Posterior cingulate gyrus (tissue), 11 donors: ENCODE measurements at regions not wholly inside any gene's neighbourhood (a gene's known extent, or its start where the extent isn't known, plus 50 kb on each side); places are given as distances from the start of the nearest gene placed in this dataset.

Experiments used
- DNase-seq, 10 donors: peaks; one replicate each; pipeline versions ENCODE4 v3.0.0 to v3.0.0-alpha.2; 2020 to 2021; ENCODE audit warnings: mixed read lengths in 3 of 10
- intact Hi-C: fragments of 100-400 bp; cut with DNase I; formaldehyde crosslinking; loops from one replicate; pipeline ENCODE4 v1.15.1; 2023

- no peak for DNase-seq
- intact Hi-C loops = no loop called here
Observed at GRCh38 chr13:67296511-67296910, 66.4 kb upstream of the PCDH9 start.

- no peak for DNase-seq
- intact Hi-C loops = no loop called here
Observed at GRCh38 chr13:67292886-67293285, 62.8 kb upstream of the PCDH9 start.

DNA sequence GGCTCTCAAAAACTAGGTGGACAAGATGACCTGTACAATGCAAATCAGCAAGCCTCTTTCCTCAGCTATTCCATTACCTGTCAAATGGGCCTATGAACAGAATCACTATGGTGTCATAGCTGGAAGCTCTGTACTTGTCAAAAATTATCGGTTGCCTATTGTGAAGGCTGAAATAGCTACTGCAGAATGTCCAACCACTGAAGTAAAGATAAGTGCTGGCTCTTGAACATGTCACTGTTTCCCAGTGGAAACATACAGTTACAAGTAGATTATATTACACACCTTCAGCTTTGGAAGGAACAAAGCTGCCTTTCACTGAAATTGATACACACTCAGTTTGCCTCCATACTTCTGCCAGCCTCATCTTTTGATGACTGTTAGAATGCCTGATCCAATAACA lies 55.5 kb upstream of the PCDH9 start:
- no peak for DNase-seq
- intact Hi-C loops = no loop called here

GRCh38 chr13:67283637-67284036 lies 53.5 kb upstream of the PCDH9 start:
- no peak for DNase-seq
- intact Hi-C loops = no loop called here

DNA sequence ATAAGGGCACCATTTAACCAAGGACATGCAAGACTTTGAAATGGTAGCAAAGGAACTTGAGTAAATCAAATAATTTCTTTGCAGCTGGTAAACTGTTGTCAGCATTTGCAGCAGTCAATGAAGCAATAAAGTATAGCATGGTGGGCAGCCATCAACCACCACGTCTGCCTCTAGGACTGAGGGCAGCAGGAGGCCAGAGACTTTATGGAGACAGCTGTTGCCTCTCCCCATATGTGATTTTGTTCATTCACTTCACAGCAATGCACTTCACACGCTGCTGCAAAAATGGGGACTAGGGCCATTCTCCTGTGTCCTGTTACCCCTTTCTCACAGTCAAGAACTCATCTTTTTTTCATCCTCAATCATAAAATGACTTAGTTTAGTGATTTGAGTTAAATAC lies 51.3 kb upstream of the PCDH9 start:
- intact Hi-C loops = no loop called here
- no peak for DNase-seq
